AG04450 (cell line): ENCODE measurements at regions not wholly inside any gene's neighbourhood (a gene's known extent, or its start where the extent isn't known, plus 50 kb on each side); places are given as distances from the start of the nearest gene placed in this dataset.
"Not testable (repeated sequence)": the region's sequence is repeated elsewhere in the genome, so short reads cannot be mapped to it uniquely, and the experiment has no call there.

Source experiments
- CTCF ChIA-PET: fragments of 300-600, 350-600 bp; formaldehyde crosslinking; extraction: SDS; loops from one replicate; lab custom pipeline; 2022; ENCODE audit warnings: antibody characterized with exemption, inconsistent platforms; lab: Charles Lee
- POLR2A ChIA-PET: fragments of 350-600 bp; formaldehyde crosslinking; extraction: SDS; loops from one replicate; lab custom pipeline; 2021; ENCODE audit warnings: antibody characterized with exemption, inconsistent platforms; lab: Yijun Ruan, JAX
- DNase-seq: peaks from one replicate; pipeline ENCODE4 v3.0.0-alpha.2; 2011; ENCODE audit warnings: low read depth, low spot score
- H3K27ac ChIP-seq: one replicate; pipeline ENCODE4 v1.5.1; 2012; ENCODE audit warnings: low read depth, low read length, control low read depth
- H3K27me3 ChIP-seq: one replicate; pipeline ENCODE4 v1.6.0; 2012; ENCODE audit warnings: low read length; ENCODE audit not compliant: control insufficient read depth, insufficient read depth
- H3K4me3 ChIP-seq: 2 replicates; pipeline ENCODE4 v1.5.1; 2011; ENCODE audit warnings: mild to moderate bottlenecking, low read depth, low read length, control low read depth
- H3K9me3 ChIP-seq: 2 replicates; pipeline ENCODE4 v1.5.1; 2012; ENCODE audit warnings: low read length; ENCODE audit not compliant: control insufficient read depth, insufficient read depth
- TF ChIP-seq, protein P1 (sequence below): IDR thresholded peaks from 2 replicates; pipeline ENCODE4 v1.5.1; 2011; ENCODE audit warnings: low read depth, low read length, control low read depth, inconsistent platforms

GRCh38 chr4:83920375-83920774 lies 384.5 kb downstream of the GPAT3 start:
- Histone ChIP-seq H3K4me3 (no peak overlapping the region), H3K27ac (no peak overlapping the region), H3K27me3 (no peaks in the 10 kb centered on the region), H3K9me3 (0 out of 2 replicates have a peak, but pooled peaks cover 2% of the 10 kb centered on the region)
- ChIA-PET CTCF (no interaction called here), POLR2A (interaction anchor here (0.5 kb wide), 1 partner anchor 704 kb away, joined by 4 read pairs; no protein-coding TSS in a partner anchor)
- DNase-seq = no peak
- TF ChIP-seq, protein P1, sequence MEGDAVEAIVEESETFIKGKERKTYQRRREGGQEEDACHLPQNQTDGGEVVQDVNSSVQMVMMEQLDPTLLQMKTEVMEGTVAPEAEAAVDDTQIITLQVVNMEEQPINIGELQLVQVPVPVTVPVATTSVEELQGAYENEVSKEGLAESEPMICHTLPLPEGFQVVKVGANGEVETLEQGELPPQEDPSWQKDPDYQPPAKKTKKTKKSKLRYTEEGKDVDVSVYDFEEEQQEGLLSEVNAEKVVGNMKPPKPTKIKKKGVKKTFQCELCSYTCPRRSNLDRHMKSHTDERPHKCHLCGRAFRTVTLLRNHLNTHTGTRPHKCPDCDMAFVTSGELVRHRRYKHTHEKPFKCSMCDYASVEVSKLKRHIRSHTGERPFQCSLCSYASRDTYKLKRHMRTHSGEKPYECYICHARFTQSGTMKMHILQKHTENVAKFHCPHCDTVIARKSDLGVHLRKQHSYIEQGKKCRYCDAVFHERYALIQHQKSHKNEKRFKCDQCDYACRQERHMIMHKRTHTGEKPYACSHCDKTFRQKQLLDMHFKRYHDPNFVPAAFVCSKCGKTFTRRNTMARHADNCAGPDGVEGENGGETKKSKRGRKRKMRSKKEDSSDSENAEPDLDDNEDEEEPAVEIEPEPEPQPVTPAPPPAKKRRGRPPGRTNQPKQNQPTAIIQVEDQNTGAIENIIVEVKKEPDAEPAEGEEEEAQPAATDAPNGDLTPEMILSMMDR = no peak

DNA sequence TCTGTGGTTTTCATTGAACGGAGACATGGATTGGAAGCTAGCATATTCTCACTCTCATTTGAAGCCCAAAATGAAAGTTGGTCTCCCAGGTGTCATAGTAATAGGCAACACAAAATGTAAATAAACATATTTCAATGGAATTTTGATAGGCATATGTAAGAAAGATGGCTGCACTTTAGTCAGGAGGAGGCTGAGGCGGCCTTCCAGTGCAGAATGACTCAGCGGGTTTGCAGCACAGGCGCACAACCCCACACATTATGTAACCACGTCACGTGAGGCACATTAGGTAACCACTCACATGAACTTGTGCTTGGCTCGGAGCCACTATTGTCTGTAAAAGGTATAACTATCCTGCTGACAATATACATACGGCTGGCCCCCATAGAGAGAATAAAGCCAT lies 381.7 kb downstream of the GPAT3 start:
- H3K27ac ChIP-seq = no peak overlapping the region
- no peak overlapping the region for H3K4me3 ChIP-seq
- POLR2A ChIA-PET = no interaction called here
- 0 out of 2 replicates have a peak, but pooled peaks cover 2% of the 10 kb centered on the region for H3K9me3 ChIP-seq
- TF ChIP-seq, protein P1 = no peak
- CTCF ChIA-PET = no interaction called here
- no peak for DNase-seq
- no peaks in the 10 kb centered on the region for H3K27me3 ChIP-seq

DNA sequence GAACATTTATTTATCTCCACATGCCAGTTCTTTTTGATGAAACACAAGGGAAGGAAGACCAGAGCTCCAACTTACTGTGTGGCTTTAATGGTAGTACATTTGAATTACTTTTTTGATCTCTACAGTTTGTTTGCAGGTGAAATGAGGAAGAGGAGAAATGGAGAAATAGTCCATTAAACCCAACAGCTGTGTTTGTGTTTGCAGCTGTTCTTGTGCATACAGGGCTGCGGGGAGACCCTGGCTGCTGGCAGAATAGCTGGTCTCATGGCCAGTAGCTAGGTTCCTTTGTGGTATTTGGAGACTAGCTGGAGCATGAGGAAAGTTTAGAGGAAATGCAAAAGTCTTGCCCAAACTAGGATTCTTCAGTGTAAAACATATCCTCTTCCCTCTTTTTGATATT lies 374.8 kb downstream of the GPAT3 start:
- no peak for DNase-seq

GRCh38 chr4:83906561-83906960 lies 370.7 kb downstream of the GPAT3 start:
- DNase-seq = peak; percentile 3
- TF ChIP-seq, protein P1 = no peak
- no peak overlapping the region for H3K4me3 ChIP-seq
- H3K27ac ChIP-seq = no peak overlapping the region
- ChIA-PET CTCF (no interaction called here), POLR2A (no interaction called here)
- no peaks in the 10 kb centered on the region for H3K9me3 ChIP-seq
- H3K27me3 ChIP-seq = no peaks in the 10 kb centered on the region

More for the DNA sequence above, 374.8 kb downstream of the GPAT3 start:
- no peak overlapping the region for H3K27ac ChIP-seq
- ChIA-PET CTCF (no interaction called here), POLR2A (no interaction called here)
- no peaks in the 10 kb centered on the region for H3K27me3 ChIP-seq
- H3K9me3 ChIP-seq = no peaks in the 10 kb centered on the region
- TF ChIP-seq, protein P1 = no peak
- no peak overlapping the region for H3K4me3 ChIP-seq

- TF ChIP-seq, protein P1 = no peak; the same call in 1 of the 2 replicates
- no peaks in the 10 kb centered on the region for H3K27me3 ChIP-seq
- no peak for DNase-seq
- H3K27ac ChIP-seq = no peak overlapping the region
- H3K9me3 ChIP-seq = no peaks in the 10 kb centered on the region
- H3K4me3 ChIP-seq = no peak overlapping the region
- POLR2A ChIA-PET = no interaction called here
- CTCF ChIA-PET = no interaction called here
Measured at GRCh38 chr4:83905952-83906351, 370.0 kb downstream of the GPAT3 start.

DNA sequence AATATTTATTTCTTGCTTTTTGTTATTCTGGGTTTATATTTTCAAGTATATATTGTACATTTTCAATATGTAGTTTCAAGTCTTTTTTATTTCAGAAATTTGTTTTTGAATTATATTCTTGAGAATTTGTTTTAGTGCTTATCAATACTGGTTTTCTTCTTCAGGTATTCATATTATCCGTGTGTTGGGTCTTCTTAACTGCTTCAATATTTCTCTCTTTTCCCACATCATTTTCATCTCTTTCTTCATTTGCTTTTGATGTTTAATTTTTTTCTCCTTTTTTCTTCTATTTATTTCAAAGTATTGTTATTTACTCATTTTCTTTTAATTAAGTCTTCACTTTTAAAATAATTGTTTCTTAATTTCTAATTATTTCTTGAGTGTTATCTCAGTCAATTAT lies 367.8 kb downstream of the GPAT3 start:
- H3K27me3 ChIP-seq, H3K4me3 ChIP-seq, H3K27ac ChIP-seq, POLR2A ChIA-PET, H3K9me3 ChIP-seq, DNase-seq, CTCF ChIA-PET: not testable (repeated sequence)
